ENCODE measurements at regions not wholly inside any gene's neighbourhood (a gene's known extent, or its start where the extent isn't known, plus 50 kb on each side); places are given as distances from the start of the nearest gene placed in this dataset.

DNA sequence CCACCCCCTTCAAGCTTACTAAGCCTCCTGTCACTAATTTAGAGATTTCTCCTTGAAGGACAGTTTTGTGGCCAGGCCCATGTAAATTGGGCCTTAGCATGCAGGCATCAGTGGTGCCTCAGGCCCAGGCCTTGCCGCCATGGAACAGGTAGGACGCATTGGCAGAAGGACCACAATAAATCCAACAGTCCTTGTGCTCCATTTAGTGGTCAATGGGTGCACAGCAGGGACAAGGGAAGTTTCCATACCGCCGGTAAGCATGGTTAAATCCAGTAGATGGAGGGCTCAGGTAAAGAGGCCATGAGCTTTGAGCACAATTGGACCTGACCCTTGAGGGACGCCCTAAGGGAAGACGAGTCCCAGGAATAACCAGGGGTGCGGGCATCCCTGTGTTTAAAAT is 97.3 kb downstream of the UGT2B28 start:
- TF ChIP-seq HDGF (IDR thresholded peaks at IDR 0.05; ENCODE audit: borderline replicate concordance) = no peak
- TF ChIP-seq FOXA1 (IDR thresholded peaks at IDR 0.05) = no peak
- TF ChIP-seq L3MBTL2 (conservative IDR thresholded peaks at IDR 0.05) = no peak

Measured in HEK293T (cell line).